ENCODE measurements at regions not wholly inside any gene's neighbourhood (a gene's known extent, or its start where the extent isn't known, plus 50 kb on each side); places are given as distances from the start of the nearest gene placed in this dataset.

DNA sequence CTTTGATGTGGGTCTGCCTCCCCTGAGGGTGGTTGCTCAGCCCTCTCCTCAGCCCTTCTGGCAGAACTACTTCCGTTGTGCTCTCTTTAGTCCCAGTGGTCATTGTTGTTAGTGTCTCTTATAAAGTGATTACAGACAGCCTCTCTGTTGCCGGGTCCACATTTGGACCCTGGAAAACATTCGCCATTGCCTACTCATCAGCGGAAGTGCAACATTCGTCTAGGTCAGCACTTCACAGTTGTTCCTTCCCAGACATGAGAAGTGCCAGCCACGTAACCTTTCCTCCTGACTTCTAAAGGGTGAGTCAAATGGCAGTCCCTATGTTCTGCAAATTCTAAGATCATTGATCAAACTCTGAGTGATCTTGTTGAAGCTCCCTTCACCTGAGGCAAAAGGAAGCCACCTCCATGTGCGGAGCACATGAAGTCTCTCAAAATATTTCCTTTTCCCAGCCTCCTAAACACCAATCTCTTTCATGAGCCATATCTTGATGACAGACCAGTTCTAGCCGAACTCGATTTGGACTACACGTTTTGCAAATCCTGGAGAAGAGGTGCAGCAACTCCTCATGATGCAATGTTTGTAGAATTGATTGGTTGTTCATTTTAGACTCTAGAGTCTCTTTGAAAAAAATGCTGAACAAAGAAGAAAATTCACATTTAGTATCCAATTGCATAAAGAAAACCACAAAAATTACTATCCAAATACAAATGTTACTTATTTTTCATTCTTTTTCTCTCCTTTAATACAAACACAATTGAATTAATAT, 163.8 kb downstream of the RPL10L start:
- TF ChIP-seq MEF2A (IDR thresholded peaks at IDR 0.05; ENCODE audit: borderline replicate concordance, low read depth) (no peak), YY1 (IDR thresholded peaks at IDR 0.05; ENCODE audit: low read depth) (no peak), NRF1 (IDR thresholded peaks at IDR 0.05; ENCODE audit: low read depth, low read length) (no peak), EZH2phosphoT487 (IDR thresholded peaks at IDR 0.05; ENCODE audit: borderline replicate concordance, low read depth) (no peak), MXI1 (IDR thresholded peaks at IDR 0.05; ENCODE audit: low read depth, low read length) (no peak), FOXJ3 (CRISPR knock-in tag; IDR thresholded peaks at IDR 0.05) (no peak)
- TF ChIP-seq, protein P1, sequence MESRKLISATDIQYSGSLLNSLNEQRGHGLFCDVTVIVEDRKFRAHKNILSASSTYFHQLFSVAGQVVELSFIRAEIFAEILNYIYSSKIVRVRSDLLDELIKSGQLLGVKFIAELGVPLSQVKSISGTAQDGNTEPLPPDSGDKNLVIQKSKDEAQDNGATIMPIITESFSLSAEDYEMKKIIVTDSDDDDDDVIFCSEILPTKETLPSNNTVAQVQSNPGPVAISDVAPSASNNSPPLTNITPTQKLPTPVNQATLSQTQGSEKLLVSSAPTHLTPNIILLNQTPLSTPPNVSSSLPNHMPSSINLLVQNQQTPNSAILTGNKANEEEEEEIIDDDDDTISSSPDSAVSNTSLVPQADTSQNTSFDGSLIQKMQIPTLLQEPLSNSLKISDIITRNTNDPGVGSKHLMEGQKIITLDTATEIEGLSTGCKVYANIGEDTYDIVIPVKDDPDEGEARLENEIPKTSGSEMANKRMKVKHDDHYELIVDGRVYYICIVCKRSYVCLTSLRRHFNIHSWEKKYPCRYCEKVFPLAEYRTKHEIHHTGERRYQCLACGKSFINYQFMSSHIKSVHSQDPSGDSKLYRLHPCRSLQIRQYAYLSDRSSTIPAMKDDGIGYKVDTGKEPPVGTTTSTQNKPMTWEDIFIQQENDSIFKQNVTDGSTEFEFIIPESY (IDR thresholded peaks at IDR 0.05; ENCODE audit: borderline replicate concordance, low read depth), result no peak
- TF ChIP-seq, protein P2, sequence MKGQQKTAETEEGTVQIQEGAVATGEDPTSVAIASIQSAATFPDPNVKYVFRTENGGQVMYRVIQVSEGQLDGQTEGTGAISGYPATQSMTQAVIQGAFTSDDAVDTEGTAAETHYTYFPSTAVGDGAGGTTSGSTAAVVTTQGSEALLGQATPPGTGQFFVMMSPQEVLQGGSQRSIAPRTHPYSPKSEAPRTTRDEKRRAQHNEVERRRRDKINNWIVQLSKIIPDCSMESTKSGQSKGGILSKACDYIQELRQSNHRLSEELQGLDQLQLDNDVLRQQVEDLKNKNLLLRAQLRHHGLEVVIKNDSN (IDR thresholded peaks at IDR 0.05; ENCODE audit: borderline replicate concordance, low read depth), result no peak
- Histone ChIP-seq H3K4me2 (no peak overlapping the region), H3K9me2 (no peaks in the 10 kb centered on the region), H3K4me3 (ENCODE audit: low read depth in 2 of 2, low read length in 1 of 2) (no peak overlapping the region), H3K4me1 (ENCODE audit: control insufficient read depth in 1 of 2, insufficient read depth in 2 of 2, low read depth in 1 of 2, low read length in 1 of 2) (no peaks in the 10 kb centered on the region), H3K9ac (no peak overlapping the region), H3K27ac (ENCODE audit: low read depth in 2 of 2, low read length in 1 of 2) (no peak overlapping the region), H3K9me3 (no peaks in the 10 kb centered on the region), H3K27me3 (ENCODE audit: insufficient read depth) (no peaks in the 10 kb centered on the region), H4K20me1 (ENCODE audit: insufficient read depth) (no peaks in the 10 kb centered on the region), H3F3A (replicated peaks; ENCODE audit: insufficient read depth) (no peaks in the 10 kb centered on the region), H3K79me2 (ENCODE audit: insufficient read depth) (no peaks in the 10 kb centered on the region), H2AFZ (ENCODE audit: low read depth) (no peak overlapping the region), H3K36me3 (replicated peaks in 1 of 2; ENCODE audit: control insufficient read depth in 1 of 2, insufficient read depth in 2 of 2, low read length in 1 of 2) (no peaks in the 10 kb centered on the region)
- ChIA-PET CTCF (no interaction called here), POLR2A (no interaction called here)
- DNase-seq, result no peak
- 19% methylated on average over 6 of the region's 10 CpGs for WGBS (ENCODE audit: low lambda C conversion rate)

DNA sequence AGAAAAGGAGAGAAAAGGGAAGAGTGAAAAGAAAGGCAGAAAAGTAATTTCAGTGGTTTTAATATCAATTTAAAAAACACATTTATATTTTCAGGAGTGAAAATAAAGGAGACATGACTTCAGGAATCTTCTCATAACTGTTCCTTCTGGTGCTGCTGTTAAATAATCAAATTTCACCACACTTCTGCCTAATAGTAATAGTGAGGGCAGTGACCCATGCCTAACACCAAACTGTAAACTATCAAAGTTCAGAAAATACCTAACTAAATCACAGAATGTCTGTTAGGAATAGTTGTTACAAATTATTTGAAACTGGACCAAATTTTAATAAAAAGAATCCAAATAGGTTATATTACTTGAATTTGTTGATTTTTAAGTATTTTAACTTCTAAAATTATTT, 169.4 kb downstream of the RPL10L start:
- H2AFZ ChIP-seq (ENCODE audit: low read depth), result no peak overlapping the region
- no peaks in the 10 kb centered on the region for H3K27me3 ChIP-seq (ENCODE audit: insufficient read depth)
- no peak for DNase-seq
- H3K9me3 ChIP-seq, result no peaks in the 10 kb centered on the region
- no peak overlapping the region for H3K27ac ChIP-seq (ENCODE audit: low read depth in 2 of 2, low read length in 1 of 2)
- no peaks in the 10 kb centered on the region for H3K79me2 ChIP-seq (ENCODE audit: insufficient read depth)
- no peak overlapping the region for H3K9ac ChIP-seq
- H3K36me3 ChIP-seq (replicated peaks in 1 of 2; ENCODE audit: control insufficient read depth in 1 of 2, insufficient read depth in 2 of 2, low read length in 1 of 2), result no peaks in the 10 kb centered on the region
- no peaks in the 10 kb centered on the region for H4K20me1 ChIP-seq (ENCODE audit: insufficient read depth)
- ChIA-PET CTCF (no interaction called here), POLR2A (no interaction called here)
- no peaks in the 10 kb centered on the region for H3F3A ChIP-seq (replicated peaks; ENCODE audit: insufficient read depth)
- H3K4me3 ChIP-seq (ENCODE audit: low read depth in 2 of 2, low read length in 1 of 2), result no peak overlapping the region
- H3K4me2 ChIP-seq, result no peak overlapping the region
- no peaks in the 10 kb centered on the region for H3K9me2 ChIP-seq
- H3K4me1 ChIP-seq (ENCODE audit: control insufficient read depth in 1 of 2, insufficient read depth in 2 of 2, low read depth in 1 of 2, low read length in 1 of 2), result no peaks in the 10 kb centered on the region
- TF ChIP-seq ELF1 (IDR thresholded peaks at IDR 0.05) (no peak), YY1 (IDR thresholded peaks at IDR 0.05; ENCODE audit: low read depth) (no peak), GATA2 (CRISPR knock-in tag; IDR thresholded peaks at IDR 0.05) (no peak), MEF2A (IDR thresholded peaks at IDR 0.05; ENCODE audit: borderline replicate concordance, low read depth) (no peak), RCOR1 (IDR thresholded peaks at IDR 0.05; ENCODE audit: low read length) (no peak), GABPA (IDR thresholded peaks at IDR 0.05; ENCODE audit: low read depth) (no peak), RAD21 (IDR thresholded peaks at IDR 0.05; ENCODE audit: low read length) (no peak), TAF1 (IDR thresholded peaks at IDR 0.05; ENCODE audit: borderline replicate concordance, low read depth, low read length) (no peak), NRF1 (IDR thresholded peaks at IDR 0.05; ENCODE audit: low read depth, low read length) (no peak), MXI1 (IDR thresholded peaks at IDR 0.05; ENCODE audit: low read depth, low read length) (no peak), EZH2phosphoT487 (IDR thresholded peaks at IDR 0.05; ENCODE audit: borderline replicate concordance, low read depth) (no peak), NFIC (IDR thresholded peaks at IDR 0.05; ENCODE audit: borderline replicate concordance) (no peak), TEAD4 (IDR thresholded peaks at IDR 0.05; ENCODE audit: borderline replicate concordance, insufficient read depth) (no peak), SMC3 (IDR thresholded peaks at IDR 0.05; ENCODE audit: low read depth, low read length) (no peak), FOSL2 (IDR thresholded peaks at IDR 0.05; ENCODE audit: borderline replicate concordance, low read depth) (no peak)
- TF ChIP-seq, protein P2 (IDR thresholded peaks at IDR 0.05; ENCODE audit: borderline replicate concordance, low read depth), result no peak
- TF ChIP-seq, protein P3, sequence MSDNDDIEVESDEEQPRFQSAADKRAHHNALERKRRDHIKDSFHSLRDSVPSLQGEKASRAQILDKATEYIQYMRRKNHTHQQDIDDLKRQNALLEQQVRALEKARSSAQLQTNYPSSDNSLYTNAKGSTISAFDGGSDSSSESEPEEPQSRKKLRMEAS (IDR thresholded peaks at IDR 0.05; ENCODE audit: low read depth), result no peak
- TF ChIP-seq, protein P4, sequence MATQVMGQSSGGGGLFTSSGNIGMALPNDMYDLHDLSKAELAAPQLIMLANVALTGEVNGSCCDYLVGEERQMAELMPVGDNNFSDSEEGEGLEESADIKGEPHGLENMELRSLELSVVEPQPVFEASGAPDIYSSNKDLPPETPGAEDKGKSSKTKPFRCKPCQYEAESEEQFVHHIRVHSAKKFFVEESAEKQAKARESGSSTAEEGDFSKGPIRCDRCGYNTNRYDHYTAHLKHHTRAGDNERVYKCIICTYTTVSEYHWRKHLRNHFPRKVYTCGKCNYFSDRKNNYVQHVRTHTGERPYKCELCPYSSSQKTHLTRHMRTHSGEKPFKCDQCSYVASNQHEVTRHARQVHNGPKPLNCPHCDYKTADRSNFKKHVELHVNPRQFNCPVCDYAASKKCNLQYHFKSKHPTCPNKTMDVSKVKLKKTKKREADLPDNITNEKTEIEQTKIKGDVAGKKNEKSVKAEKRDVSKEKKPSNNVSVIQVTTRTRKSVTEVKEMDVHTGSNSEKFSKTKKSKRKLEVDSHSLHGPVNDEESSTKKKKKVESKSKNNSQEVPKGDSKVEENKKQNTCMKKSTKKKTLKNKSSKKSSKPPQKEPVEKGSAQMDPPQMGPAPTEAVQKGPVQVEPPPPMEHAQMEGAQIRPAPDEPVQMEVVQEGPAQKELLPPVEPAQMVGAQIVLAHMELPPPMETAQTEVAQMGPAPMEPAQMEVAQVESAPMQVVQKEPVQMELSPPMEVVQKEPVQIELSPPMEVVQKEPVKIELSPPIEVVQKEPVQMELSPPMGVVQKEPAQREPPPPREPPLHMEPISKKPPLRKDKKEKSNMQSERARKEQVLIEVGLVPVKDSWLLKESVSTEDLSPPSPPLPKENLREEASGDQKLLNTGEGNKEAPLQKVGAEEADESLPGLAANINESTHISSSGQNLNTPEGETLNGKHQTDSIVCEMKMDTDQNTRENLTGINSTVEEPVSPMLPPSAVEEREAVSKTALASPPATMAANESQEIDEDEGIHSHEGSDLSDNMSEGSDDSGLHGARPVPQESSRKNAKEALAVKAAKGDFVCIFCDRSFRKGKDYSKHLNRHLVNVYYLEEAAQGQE (IDR thresholded peaks at IDR 0.05; ENCODE audit: low read depth, low read length), result no peak

Measured in SK-N-SH (cell line).